T47D (cell line): ENCODE measurements at regions not wholly inside any gene's neighbourhood (a gene's known extent, or its start where the extent isn't known, plus 50 kb on each side); places are given as distances from the start of the nearest gene placed in this dataset.
A peak's percentile ranks its signal among the peaks of the same experiment; 100 is the strongest.
"Not testable (repeated sequence)": the region's sequence is repeated elsewhere in the genome, so short reads cannot be mapped to it uniquely, and the experiment has no call there.

Experiments used
- DNase-seq, 2 experiments: peaks; one replicate each; pipeline versions ENCODE4 v3.0.0 to v3.0.0-alpha.2; 2011 to 2012; ENCODE audit warnings: low read depth in 1 of 2, low spot score in 1 of 2
- JUND ChIP-seq: IDR thresholded peaks from 2 replicates; pipeline ENCODE4 v1.6.1; 2012; ENCODE audit warnings: low read depth
- in situ Hi-C: cut with HindIII; loops from 2 replicates; pipeline ENCODE4 v1.10.0; 2016; ENCODE audit warnings: low sequenced_read_pairs, low pct_unique_long_range_greater_than_20kb

DNA sequence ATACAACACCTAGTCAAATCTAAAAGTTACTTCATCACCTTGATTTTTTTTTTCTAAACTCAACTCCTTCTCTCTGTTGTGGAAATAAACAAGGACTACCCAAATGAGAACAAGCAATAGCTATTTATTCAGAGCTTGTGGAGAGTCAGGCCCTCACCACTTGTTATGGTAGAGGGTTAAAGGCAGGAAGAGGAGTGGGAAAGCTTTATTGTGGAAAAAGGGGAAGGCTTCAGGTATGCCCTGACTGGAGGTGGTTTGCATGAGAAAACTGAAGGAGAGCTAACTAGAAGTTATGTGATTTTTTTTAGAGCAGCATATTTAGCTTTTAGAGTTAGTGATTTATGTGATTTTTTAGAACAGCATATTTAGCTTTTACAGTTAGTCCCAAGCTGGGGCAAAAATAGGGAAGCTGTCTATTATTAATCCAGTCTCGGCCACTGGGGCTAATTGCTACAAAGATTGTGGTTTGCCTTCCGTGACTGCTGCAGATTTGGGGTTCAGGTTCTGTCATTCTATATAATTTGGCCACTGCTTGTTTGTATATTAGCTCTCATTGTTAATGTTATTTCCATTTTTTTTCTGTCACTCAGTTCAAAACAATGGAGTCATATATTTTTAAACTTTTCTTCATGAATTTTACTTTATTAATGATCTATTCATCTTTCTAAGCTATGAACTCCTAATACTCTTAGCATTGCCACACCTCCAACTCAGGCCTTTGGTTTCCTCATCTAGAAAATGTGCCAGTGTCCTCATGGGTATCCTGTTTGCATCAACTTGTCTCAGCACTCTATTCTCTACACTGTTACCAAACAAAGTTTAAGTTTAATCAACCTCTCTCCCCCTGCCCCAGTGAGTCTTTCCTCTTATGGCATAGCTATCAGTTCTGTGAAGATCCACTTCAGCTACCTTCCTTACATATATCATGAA, 713.0 kb downstream of the BRINP3 start:
- in situ Hi-C loops = no loop called here
- DNase-seq = no peak
- TF ChIP-seq JUND = no peak

DNA sequence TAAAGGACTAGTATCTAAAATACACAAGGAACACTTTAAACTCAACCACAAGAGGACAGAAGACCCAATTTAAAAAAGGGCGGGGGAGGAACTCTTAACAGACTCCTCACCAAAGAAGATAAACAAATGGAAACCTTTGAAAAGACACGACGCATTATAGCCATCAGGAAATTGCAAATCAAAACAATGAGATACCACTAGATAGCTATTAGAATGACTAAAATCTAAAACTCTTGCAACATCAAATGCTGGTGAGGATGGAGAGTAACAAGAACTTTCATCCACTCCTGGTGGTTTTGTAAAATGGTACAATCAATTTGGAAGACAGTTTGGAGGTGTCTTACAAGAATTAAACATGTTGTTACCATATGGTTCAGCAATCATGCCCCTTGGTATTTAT, 708.2 kb downstream of the BRINP3 start:
- TF ChIP-seq JUND = no peak
- no peak for DNase-seq
- in situ Hi-C loops = no loop called here

DNA sequence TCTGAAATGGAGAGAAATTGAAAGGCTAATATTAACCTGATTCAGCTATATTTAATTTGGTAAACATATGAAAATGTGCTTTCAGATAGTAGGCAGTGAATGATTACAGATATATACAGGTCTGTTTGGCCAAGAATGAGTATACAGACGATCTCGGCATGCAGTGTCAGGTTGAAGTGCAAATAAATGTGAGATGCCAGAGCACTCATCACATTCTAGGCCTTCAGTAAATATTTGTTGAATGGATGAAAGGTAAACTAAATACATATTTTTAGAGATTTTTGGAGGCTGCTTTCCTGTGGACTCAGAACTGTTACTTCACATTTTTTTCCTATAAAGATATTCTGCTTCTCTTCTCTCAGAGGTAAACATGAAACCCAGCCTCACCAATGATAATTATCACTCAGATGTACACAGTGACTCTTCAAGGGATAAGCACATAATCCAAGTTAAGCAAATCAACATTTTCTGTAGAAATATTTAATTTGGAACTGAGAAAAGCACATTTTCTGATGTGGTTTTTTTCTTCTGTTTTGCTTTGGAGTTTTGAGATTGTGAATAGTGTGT, 702.9 kb downstream of the BRINP3 start:
- in situ Hi-C loops = no loop called here
- peak in 1 of 2 experiments; percentile 62 for DNase-seq
- peak; percentile 54; the same call in 1 of the 2 replicates for TF ChIP-seq JUND

DNA sequence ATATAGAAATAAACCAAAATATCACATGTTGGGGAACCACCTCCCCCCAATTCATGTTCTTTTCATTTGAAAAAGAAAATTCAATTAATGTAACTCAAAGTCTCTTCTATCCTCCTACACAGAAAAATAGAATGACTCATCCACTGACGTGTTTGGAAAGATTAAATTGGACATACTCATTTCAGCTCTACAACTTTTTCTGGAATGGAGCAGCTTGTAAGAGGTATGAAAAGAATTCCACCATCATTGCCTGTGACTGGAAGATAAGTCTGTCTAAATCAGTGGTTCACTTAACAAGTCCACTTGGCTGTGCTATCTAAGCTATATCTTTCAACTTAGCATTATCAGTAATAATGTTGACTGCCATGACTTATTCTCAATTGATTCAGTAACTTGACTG, 702.3 kb downstream of the BRINP3 start:
- no peak for TF ChIP-seq JUND
- peak in 1 of 2 experiments; percentile 13 for DNase-seq
- in situ Hi-C loops = no loop called here

DNA sequence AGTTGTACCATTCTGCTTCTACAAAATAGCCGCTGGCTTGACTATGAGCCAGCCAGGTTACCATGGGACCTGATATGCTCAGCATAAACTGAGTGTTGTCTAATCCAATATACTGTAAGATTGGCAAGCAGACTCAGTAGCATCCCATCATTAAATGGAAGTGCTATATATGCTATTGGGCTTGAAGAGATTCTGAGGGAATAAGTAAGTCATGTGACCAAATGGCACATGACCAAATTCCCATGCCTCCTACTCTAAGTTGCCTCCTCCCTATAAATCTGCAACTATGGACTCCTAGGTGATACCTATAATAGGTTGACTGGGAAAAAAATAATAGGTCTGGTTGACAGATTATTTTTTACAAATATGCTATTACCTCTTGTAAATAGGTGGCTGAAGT, 698.6 kb downstream of the BRINP3 start:
- in situ Hi-C loops = no loop called here
- TF ChIP-seq JUND = no peak
- DNase-seq = no peak

DNA sequence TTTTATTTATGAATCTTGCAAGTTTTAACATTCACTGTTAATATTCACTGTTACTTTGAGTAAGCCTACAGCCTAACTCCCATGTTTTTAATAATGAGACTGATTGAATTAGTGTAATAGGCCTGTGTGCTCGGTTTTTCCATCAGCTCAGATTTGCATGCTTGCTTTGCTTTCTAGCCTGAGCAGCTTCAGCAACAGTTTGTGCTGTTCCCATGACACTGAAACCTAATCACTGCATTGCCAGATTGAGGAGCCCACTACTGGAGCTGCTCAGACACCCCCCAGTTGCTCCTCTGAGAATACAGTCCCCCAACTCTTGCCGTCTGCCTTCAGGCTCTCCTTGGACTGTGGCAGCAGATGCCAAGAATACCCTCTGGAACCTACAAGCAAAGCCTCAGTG, 695.4 kb downstream of the BRINP3 start:
- in situ Hi-C loops = no loop called here
- TF ChIP-seq JUND = no peak
- no peak for DNase-seq

DNA sequence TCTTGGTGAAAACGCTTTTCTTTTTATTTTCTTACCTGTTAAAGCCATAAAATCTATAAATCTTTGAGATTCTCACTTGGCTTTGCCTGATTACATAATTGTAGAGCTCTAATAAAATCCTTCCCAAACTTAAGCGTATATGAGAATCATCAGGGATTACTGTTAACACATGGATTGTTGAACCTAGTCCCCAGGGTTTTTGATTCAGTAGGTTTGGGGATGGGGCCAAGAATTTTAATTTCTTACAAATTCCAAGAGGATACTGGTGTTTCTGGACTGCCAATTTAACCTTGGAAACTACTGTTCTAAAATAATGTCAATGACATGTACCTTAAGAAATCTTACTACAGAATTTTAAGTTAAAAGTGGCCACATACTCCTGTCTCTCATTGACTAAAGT, 694.2 kb downstream of the BRINP3 start:
- no peak for DNase-seq
- in situ Hi-C loops = no loop called here
- no peak for TF ChIP-seq JUND

DNA sequence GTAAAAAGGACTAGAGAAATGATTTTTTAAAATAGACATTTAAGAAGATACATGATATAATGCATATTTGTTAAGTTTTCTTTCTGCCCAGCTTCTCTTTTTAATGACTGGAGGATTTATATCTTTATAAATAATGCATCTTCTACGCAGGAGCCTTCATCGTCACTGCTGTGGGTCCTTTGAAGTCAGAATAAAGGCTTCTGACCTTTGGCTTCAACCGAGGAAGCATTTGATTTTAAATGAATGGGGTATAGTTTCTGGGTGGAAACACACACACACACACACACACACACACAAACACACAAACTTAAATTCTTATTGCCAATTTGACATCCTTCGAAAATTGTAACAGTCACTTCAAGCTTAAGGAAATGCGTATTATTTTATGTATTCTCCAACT, 690.9 kb downstream of the BRINP3 start:
- in situ Hi-C loops = no loop called here
- no peak for DNase-seq
- TF ChIP-seq JUND = no peak

DNA sequence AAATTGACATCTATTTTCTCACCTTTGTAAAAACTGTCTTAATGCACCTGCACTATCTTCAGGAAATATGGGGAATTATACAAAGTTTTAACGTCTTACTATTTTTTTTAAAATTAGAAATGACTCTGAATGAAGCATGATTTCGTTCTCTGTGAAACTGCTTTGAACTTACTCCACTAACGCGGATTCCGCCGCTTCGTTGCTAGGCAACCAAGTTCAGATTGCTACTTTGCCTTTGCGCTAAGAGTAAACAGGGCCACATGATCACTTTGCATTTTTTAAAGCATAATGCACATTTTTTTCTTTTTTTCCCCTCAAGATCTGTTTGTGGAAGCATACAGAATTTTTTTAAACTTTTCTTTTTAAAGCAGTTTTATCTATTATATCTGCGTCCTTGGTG, 690.5 kb downstream of the BRINP3 start:
- in situ Hi-C loops = no loop called here
- no peak for DNase-seq
- TF ChIP-seq JUND = no peak

DNA sequence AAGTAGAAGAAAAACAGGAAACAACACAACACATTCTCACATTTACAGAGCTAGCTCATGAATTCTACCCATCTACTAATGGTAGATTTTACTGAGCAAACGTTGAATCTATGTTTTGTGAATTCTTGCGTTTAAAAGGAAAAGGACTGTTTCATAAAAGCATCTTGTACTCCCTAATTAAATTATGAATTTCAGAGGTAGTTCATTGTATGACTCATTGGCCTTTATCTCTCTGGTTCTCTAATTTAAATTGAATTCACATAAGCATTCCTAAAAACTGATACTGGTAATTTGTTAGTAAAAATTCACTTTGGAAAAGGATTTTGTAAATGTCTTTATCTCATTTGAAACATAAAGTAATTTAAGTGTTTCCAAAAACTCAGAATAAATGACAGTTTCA, 687.3 kb downstream of the BRINP3 start:
- in situ Hi-C loops = no loop called here
- TF ChIP-seq JUND = no peak
- DNase-seq = no peak

DNA sequence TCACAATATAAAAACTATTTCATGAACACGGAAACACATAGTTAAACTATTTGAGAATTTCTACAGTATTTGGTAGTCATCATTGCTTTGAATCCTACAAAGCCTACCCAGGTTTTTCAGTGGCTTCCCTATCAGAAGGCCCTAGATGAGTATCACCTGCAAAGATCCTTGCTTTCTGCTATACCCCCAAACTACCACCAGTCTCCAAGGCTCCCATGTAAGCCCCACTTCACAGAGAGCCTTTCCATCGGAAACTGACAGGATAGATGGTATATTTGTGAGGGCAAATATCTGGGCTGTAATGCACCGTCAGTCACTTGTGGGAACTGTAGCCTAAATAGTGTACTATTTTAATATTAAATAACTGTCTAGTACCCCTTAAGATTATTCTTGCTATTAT, 674.3 kb downstream of the BRINP3 start:
- no peak for TF ChIP-seq JUND
- no peak for DNase-seq
- in situ Hi-C loops = no loop called here

DNA sequence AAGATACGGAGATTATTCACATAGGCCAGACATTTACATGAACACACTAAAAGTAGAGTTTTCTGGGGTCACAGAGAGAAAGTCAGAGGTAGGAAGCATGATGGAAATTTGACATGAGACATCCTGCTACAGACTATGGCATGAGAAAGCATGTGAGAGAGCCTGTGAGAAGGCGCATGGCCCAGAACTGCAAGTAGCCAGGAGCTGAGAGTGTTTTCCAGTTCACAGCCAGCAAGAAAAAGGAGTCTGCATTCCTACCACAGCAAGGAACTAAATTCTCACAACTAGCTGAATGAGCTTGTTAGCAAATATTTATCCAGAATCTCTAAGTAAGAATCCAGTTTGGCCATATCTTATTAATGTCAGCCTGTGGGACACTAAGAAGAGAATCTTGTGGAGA, 673.3 kb downstream of the BRINP3 start:
- TF ChIP-seq JUND = no peak
- in situ Hi-C loops = no loop called here
- peak in 1 of 2 experiments; percentile 39 for DNase-seq

DNA sequence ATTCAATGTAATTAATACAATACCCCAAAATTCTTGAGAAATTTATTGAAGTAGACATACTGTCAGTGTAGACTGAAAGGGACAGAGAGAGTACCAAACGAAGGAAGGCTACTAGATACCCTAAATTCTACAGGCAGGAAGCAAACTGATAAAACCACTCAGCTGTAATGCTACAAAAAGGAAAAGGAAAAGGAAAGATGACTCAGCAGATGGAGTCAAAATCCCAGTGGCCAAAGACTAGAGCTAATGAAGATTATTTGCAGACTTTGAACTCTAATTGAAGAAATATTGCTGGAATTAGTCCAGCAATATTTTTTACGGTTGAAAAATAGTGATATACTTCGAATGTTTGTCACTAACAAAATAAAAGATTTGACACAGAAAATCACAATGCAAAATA, 671.9 kb downstream of the BRINP3 start:
- TF ChIP-seq JUND = no peak
- DNase-seq = no peak
- in situ Hi-C loops = no loop called here

DNA sequence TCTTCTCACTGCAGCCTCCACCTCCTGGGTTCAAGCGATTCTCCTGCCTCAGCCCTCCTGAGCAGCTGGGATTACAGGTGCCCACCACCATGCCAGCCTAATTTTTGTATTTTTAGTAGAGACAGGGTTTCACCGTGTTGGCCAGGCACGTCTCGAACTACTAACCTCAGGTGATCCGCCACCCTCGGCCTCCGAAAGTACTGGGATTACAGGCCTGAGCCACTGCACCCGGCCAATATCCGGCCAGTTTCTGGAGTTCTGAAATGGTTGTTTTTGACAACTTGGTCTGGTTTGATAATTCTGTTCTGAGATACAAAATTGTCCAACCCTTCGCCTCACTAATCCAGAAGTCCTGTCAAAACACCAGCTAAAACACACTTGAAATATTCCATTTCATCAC, 667.0 kb downstream of the BRINP3 start:
- DNase-seq, in situ Hi-C loops: not testable (repeated sequence)
